Frontal cortex (tissue), 3 donors: ENCODE measurements at regions not wholly inside any gene's neighbourhood (a gene's known extent, or its start where the extent isn't known, plus 50 kb on each side); places are given as distances from the start of the nearest gene placed in this dataset.
"Not testable (repeated sequence)": the region's sequence is repeated elsewhere in the genome, so short reads cannot be mapped to it uniquely, and the experiment has no call there.

Experiments
- DNase-seq, 2 donors: peaks; one replicate each; pipeline ENCODE4 v3.0.0; 2012; ENCODE audit warnings: low spot score in 2 of 2
- FAIRE-seq: peaks from 2 replicates; lab custom pipeline; 2012; peaks lifted over from hg19 to GRCh38; lab: Jason Lieb, UNC
- donor health status: control.
- donor health status: control.
- donor health status: control.

DNA sequence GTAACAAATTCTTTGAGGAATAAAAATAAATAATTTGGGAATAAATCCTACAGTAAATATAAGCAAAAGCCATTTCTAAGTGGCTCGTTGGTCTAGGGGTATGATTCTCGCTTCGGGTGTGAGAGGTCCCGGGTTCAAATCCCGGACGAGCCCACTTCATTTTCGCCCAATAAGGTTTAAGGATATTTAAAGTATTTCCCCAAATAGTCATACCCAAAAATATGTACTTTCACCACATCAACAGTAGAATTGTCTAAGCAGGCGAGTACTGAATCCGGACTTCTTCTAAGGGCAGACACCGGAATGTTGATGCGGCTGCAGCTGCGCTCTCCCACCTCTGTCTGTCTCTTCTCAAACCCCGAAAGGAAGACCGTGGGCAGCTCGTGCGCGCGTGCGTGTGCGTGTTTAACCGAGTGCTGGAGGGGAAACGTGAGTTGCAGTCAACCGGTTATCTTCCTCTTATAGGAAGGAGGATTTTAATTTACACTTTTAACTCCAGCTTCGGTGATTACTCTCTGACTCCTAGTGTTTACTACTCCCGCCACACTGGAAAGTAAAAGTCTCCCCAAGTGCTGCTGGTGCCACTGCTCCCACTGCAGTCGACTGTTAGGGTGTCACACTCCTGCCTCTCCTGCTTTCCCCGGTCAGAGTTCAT lies 155.7 kb upstream of the PRSS16 start:
- DNase-seq (no peak), FAIRE-seq (no peak)

GRCh38 chr6:27092316-27092692 lies 155.2 kb upstream of the PRSS16 start:
- DNase-seq (no peak), FAIRE-seq (no peak)

DNA sequence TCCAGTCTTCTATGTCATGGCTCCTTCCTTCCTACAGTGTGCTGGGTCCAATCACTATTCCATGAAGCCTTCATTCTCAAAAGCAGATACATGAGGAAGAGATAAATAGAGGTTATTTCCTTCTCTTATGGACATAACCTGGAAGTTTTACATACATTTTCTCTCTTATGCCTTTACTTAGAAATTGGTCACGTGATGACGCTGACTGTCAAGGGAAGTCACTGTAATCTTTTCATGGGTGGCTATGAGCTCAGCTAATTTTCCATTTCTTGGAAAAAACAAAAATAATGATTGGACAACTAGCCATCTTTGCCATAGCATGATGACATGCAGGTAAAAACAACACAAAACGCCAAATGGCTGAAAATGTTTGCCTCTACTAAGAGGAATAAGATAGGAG lies 151.6 kb upstream of the PRSS16 start:
- DNase-seq (no peak), FAIRE-seq (no peak)

GRCh38 chr6:27096834-27097511 lies 150.5 kb upstream of the PRSS16 start:
- FAIRE-seq (no peak), DNase-seq (no peak)

GRCh38 chr6:27098956-27099355 lies 148.5 kb upstream of the PRSS16 start:
- DNase-seq (no peak), FAIRE-seq (no peak)

DNA sequence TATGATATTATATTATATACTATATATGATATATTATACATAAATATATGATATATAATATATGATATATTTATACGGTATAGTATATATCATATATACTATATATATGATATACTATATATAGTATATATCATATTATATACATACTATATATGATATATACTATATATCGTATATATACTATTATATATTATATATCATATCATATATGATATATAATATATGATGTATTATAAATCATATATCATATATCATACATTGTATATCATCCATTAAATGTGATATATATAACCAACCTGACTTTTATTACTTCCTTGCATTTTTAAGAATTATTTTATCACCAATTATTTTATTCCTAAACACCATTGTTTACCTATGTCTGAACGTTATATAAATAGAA lies 146.6 kb upstream of the PRSS16 start:
- no peak for DNase-seq
- peak; percentile 99 for FAIRE-seq

DNA sequence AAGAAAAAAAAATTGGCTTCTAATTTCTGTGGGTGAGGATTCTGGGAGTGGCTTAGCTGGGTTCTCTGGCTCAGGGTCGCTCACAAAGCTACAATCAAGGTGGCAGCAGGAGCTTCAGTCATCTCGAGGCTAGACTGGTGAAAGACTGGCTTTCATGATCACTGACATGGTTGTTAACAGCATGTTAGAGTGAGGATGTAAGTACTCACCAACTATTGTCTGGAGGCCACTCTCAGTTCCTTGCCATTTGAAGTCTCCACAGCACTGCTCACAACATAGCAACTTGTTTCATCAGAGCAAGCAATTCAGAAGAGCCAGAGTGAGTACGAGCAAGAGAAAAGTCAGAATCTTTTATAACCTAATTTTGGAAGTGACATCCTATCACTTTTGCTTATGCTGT lies 145.7 kb upstream of the PRSS16 start:
- no peak for FAIRE-seq
- no peak for DNase-seq

DNA sequence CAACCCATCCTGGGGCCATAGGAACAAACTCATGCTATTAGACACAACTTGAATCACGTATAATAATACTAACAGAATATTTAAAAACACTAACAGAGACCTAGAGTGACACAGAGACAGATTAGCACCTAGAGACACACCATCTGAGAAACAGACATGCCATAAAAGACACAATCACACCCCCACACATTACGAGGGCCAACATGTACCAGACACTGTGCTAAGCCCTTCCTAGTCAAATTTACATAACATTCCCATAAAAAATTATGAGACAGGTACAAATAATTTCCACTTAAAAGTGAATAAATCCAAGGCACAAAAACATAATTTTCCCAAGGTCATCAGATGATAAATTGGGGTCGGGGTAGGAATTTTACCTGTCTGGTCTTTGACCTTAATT lies 141.1 kb upstream of the PRSS16 start:
- FAIRE-seq, result no peak
- DNase-seq, result no peak

DNA sequence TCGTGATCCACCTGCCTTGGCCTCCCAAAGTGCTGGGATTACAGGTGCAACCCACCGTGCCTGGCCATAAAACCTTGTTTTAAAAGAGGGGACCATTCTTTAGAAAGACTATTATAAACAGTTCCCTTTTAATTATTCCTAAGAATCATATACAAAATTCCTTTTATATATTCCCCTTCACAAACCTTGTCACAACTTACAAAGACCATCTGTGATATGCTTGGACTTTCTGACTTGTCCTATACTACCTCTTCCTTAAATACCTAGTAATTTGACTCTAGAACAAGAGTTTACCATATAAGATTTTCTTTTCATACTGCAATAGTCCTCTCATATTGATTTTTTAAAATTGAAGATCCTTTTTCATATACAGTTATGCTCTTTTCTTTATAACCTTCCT lies 135.8 kb upstream of the PRSS16 start:
- FAIRE-seq (no peak), DNase-seq (no peak)

DNA sequence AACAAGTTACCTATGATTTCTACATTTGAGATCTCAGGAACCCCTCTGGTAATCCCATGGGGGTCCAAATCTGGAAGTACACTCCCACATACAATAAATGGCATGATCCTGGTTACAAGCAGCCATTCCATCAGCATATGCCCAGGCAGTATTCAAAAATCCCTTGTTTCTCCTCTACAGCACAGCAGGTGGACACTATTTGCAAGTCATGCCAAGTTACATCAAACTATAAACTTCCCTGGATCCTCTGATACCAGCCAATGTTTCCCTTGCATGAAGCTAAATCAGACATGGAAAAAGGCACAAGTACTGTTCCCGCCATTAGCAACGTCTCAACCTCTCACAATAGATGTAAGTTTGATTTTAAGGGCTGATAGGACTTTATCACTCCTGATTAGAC lies 134.5 kb upstream of the PRSS16 start:
- FAIRE-seq (no peak), DNase-seq (no peak)

- FAIRE-seq (no peak), DNase-seq (no peak)
Measured at GRCh38 chr6:27119329-27119728, 128.2 kb upstream of the PRSS16 start.

GRCh38 chr6:27119761-27120160 lies 127.7 kb upstream of the PRSS16 start:
- FAIRE-seq (no peak), DNase-seq (no peak)

GRCh38 chr6:27121640-27122039 lies 125.9 kb upstream of the PRSS16 start:
- DNase-seq, result no peak
- peak; percentile 76 for FAIRE-seq

DNA sequence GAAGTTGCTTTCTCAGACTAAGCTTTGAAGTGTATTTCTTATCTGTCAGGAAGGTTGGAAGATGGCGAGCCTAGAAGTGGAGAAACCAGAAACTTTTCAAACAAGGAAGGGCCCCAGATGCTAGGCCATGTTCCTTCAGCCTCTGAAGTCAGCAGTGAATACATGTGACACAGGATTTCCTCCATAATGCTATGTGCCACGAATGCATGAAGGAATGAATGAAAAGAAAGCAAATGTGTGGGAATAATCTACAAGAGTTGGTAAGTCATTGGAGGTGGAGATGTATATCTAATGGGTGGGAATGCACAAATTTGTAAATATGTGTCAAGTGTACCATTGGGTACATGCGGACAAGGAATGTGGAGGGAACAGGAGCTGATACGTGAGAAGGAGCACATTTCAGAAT lies 123.2 kb upstream of the PRSS16 start:
- no peak for FAIRE-seq
- DNase-seq, result no peak

DNA sequence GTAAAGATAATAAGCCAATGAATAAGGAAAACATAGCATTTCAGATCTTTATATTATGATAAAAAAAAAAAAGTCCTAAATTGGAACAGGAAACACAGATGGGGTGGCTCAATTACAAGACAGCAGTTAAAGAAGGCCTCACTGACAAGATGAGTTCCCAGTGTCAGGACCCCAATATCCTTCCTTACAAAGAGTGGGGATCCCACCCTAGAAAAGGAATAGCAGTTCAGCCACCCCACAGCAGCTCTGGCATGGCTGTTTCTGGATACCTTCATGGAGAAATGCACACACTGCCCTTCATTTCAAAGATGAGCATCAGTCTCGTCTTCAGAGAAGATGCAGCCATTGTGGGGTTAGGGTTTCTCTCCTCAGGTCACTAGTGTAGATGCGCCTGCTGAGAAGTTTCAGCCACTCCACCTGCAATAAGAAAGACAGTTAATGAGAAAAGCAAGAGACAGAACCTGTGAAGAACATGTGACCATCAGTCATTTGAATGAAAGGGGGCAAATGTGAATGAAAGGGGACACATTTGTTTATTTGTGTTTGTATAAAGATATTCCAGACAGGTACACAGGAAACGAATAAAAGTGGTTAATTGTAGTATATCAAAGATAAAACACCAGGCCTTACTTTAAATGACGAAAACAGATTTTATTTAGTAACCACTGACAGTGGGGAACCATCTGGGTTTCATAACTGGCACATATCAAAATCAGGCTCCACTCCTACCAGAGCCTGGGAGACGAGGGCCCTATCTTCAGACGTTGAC lies 121.3 kb upstream of the PRSS16 start:
- DNase-seq (no peak), FAIRE-seq (no peak)

GRCh38 chr6:27126815-27127537 lies 120.5 kb upstream of the PRSS16 start:
- DNase-seq (peak in 1 of 2 donors; percentile 47), FAIRE-seq (no peak)

GRCh38 chr6:27127874-27128273 lies 119.6 kb upstream of the PRSS16 start:
- DNase-seq, FAIRE-seq: not testable (repeated sequence)

DNA sequence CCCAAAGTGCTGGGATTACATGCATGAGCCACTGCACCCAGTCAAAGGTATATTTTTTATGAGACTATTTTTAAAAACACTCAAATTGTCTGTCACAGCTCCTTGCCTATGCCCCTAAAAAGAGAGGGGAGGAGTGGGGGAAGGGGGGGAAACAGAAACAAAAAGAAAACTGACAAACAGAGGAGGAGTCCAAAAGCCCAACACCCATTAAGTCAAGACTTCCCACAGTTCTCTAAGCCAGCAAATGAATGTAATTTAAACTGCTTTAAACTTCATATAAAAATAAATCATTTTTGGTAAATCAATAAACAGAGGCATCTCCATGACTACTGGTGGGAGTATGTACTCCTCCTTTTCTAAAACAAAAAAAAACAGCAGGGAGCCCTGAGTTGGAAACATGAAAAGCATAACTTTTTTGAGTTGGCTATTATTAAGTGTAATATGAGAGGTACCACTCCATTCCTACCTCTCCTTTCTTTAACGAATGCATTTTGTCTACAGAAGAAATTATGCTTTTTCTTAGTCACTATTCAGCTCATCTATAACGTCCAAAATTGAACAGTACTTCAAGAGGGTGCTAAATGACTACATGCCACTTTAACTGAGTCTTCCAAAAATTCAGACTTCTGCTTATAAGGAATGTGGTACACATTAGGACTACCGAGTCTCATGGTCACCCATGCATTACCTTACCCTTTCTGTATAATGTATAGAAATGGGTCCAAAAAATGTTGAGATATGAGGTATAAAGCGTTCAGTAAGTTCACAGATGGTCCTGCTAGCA lies 119.0 kb upstream of the PRSS16 start:
- FAIRE-seq (no peak), DNase-seq (no peak)

GRCh38 chr6:27129095-27129815 lies 118.2 kb upstream of the PRSS16 start:
- no peak for FAIRE-seq

More at GRCh38 chr6:27129095-27129815, 118.2 kb upstream of the PRSS16 start:
- no peak for DNase-seq
